ENCODE measurements at regions not wholly inside any gene's neighbourhood (a gene's known extent, or its start where the extent isn't known, plus 50 kb on each side); places are given as distances from the start of the nearest gene placed in this dataset.

- peaks cover 2% of the 10 kb centered on the region; the same call in 1 of the 2 replicates for H3K27me3 Mint-ChIP-seq (ENCODE audit: low read depth)
These were observed 192.3 kb downstream of the USP12 start for GRCh38 chr13:26979334-26979733.

More at GRCh38 chr13:26979334-26979733, 192.3 kb downstream of the USP12 start:
- Histone ChIP-seq H3K18ac (ENCODE audit: insufficient read length, low read depth, low read length) (no peak overlapping the region), H3K9ac (ENCODE audit: extremely low read depth, insufficient read length, low read length) (no peak overlapping the region), H3K4me1 (ENCODE audit: insufficient read depth, low read length) (no peaks in the 10 kb centered on the region), H3K23ac (ENCODE audit: insufficient read length, low read depth, low read length) (no peak overlapping the region), H2BK15ac (ENCODE audit: low read depth, low read length) (no peak overlapping the region), H2AFZ (ENCODE audit: low read length) (no peak overlapping the region), H3K14ac (ENCODE audit: insufficient read depth, low read length) (no peak overlapping the region), H4K91ac (ENCODE audit: insufficient read length, low read depth, low read length) (no peak overlapping the region), H3K56ac (ENCODE audit: insufficient read length, low read depth, low read length) (no peak overlapping the region), H4K20me1 (ENCODE audit: control insufficient read depth, insufficient read depth, insufficient read length) (no peaks in the 10 kb centered on the region), H3T11ph (ENCODE audit: low read length) (no peak overlapping the region), H3K4me2 (ENCODE audit: insufficient read depth, insufficient read length, low read length) (no peak overlapping the region), H2BK12ac (ENCODE audit: insufficient read length, low read depth, low read length) (no peak overlapping the region), H4K5ac (ENCODE audit: insufficient read length, low read depth, low read length) (no peak overlapping the region), H3K4ac (ENCODE audit: low read depth, low read length) (no peak overlapping the region), H2AK5ac (ENCODE audit: insufficient read length, low read length) (no peak overlapping the region), H3K27me3 (ENCODE audit: insufficient read depth, low read length) (no peaks in the 10 kb centered on the region), H3K9me3 (ENCODE audit: control insufficient read depth, low read depth, low read length) (no peaks in the 10 kb centered on the region), H2BK20ac (ENCODE audit: low read depth, low read length, poor library complexity, severe bottlenecking) (no peak overlapping the region), H2BK5ac (ENCODE audit: insufficient read length, low read length) (no peak overlapping the region), H3K27ac (ENCODE audit: insufficient read length, low read depth, low read length) (no peak overlapping the region), H3K23me2 (ENCODE audit: insufficient read length, low read depth, low read length, poor library complexity, severe bottlenecking) (no peaks in the 10 kb centered on the region), H3K79me1 (ENCODE audit: insufficient read depth, low read depth, low read length, poor library complexity, severe bottlenecking) (no peaks in the 10 kb centered on the region), H2BK120ac (ENCODE audit: low read depth, low read length, poor library complexity, severe bottlenecking) (no peak overlapping the region), H3K79me2 (ENCODE audit: insufficient read depth, low read length) (no peaks in the 10 kb centered on the region), H4K8ac (replicated peaks; ENCODE audit: insufficient read length, low read depth, low read length) (no peak overlapping the region)
- Mint-ChIP-seq H3K36me3 (ENCODE audit: insufficient read depth in 1 of 3, low read depth in 3 of 3) (no peaks in the 10 kb centered on the region), H3K4me3 (no peak overlapping the region), H3K27ac (no peak overlapping the region), H3K9me3 (no peaks in the 10 kb centered on the region; a peak in 1 of 5 replicates), H3K4me1 (peaks cover 15 to 20% of the 10 kb centered on the region in 2 experiments)
- no peak for DNase-seq
- TF ChIP-seq CTCF (conservative IDR thresholded peaks at IDR 0.05): no peak
- WGBS (ENCODE audit: extremely low coverage, insufficient read length, low lambda C conversion rate): no CpG with 5 or more reads among the region's 8 CpGs
